Erythroblast (primary cell): ENCODE measurements at regions not wholly inside any gene's neighbourhood (a gene's known extent, or its start where the extent isn't known, plus 50 kb on each side); places are given as distances from the start of the nearest gene placed in this dataset.

ENCODE experiments used
- GATA1 ChIP-seq: IDR thresholded peaks from 2 replicates; pipeline ENCODE4 v1.6.1; 2011; ENCODE audit warnings: low read depth, mild to moderate bottlenecking, control low read depth, low read length, moderate library complexity
- POLR2A ChIP-seq: IDR thresholded peaks from 2 replicates; pipeline ENCODE4 v1.6.1; 2011; ENCODE audit warnings: mild to moderate bottlenecking, low read length

DNA sequence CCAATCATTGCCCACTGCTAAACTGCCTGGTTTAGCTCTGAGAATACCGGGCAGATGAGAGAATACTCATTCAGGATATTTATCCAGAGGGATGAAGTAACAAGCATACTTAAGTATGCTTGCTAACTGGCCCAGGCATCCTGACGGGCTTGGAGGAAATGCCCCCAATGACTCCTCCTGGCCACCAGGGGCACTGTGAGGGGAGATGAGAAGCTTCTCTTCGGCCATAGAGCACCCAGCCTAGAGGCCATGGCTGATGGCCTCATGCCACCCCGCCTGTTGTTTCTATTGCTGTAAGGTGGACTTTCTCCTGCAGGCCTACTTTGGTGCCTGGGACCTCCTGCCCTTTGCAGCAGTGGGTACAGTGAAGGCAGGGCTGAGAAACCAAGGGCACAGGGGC is 134.5 kb upstream of the FSTL4 start:
- TF ChIP-seq POLR2A (no peak), GATA1 (no peak)
